Ishikawa (cell line): ENCODE measurements at regions not wholly inside any gene's neighbourhood (a gene's known extent, or its start where the extent isn't known, plus 50 kb on each side); places are given as distances from the start of the nearest gene placed in this dataset.

Source experiments
- CEBPB ChIP-seq: IDR thresholded peaks from 2 replicates; pipeline ENCODE4 v1.6.1; 2012
- CREB1 ChIP-seq: IDR thresholded peaks from 2 replicates; pipeline ENCODE4 v1.6.1; 2012; ENCODE audit warnings: low read depth
- EP300 ChIP-seq: IDR thresholded peaks from 2 replicates; pipeline ENCODE4 v1.6.1; 2012; ENCODE audit warnings: borderline replicate concordance
- FOXM1 ChIP-seq: IDR thresholded peaks from 2 replicates; pipeline ENCODE4 v1.6.1; 2012; ENCODE audit warnings: low read depth, borderline replicate concordance
- RAD21 ChIP-seq: IDR thresholded peaks from 2 replicates; pipeline ENCODE4 v1.6.1; 2012; ENCODE audit warnings: low read depth
- TAF1 ChIP-seq: IDR thresholded peaks from 2 replicates; pipeline ENCODE4 v1.6.1; 2012; ENCODE audit warnings: low read depth, mild to moderate bottlenecking
- TCF12 ChIP-seq: IDR thresholded peaks from 2 replicates; pipeline ENCODE4 v1.6.1; 2012; ENCODE audit warnings: low read depth
- TEAD4 ChIP-seq: IDR thresholded peaks from 2 replicates; pipeline ENCODE4 v1.6.1; 2012
- YY1 ChIP-seq: IDR thresholded peaks from 2 replicates; pipeline ENCODE4 v1.6.1; 2012; ENCODE audit warnings: low read depth
- ZBTB7A ChIP-seq: IDR thresholded peaks from 2 replicates; pipeline ENCODE4 v1.6.1; 2012; ENCODE audit warnings: low read depth
- TF ChIP-seq, protein P1 (sequence below): IDR thresholded peaks from 2 replicates; pipeline ENCODE4 v1.6.1; 2012
- TF ChIP-seq, protein P2 (sequence below): IDR thresholded peaks from 2 replicates; pipeline ENCODE4 v1.6.1; 2012
- TF ChIP-seq, protein P3 (sequence below): IDR thresholded peaks from 2 replicates; pipeline ENCODE4 v1.6.1; 2012; ENCODE audit warnings: low read depth, mild to moderate bottlenecking

DNA sequence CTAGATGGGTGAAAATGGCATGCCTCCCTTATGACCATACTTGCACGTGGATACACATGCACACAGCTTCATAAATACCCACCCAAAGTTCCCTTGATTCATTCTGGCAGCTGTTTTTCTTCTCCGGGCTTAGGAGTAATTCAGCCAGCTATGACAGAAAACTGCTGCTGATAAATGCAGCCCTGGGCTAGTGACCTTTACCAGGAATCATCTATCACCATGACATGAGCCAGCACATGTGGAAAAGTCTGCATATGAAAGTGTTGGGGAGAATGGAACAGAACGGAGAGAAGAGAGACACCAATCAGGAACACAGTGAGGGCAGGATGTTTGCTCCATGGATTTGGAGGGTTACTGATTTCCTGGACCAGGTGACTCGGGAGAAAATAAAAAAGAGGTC, 706.3 kb downstream of the PDCD6IP start:
- TF ChIP-seq, protein P1, sequence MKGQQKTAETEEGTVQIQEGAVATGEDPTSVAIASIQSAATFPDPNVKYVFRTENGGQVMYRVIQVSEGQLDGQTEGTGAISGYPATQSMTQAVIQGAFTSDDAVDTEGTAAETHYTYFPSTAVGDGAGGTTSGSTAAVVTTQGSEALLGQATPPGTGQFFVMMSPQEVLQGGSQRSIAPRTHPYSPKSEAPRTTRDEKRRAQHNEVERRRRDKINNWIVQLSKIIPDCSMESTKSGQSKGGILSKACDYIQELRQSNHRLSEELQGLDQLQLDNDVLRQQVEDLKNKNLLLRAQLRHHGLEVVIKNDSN = no peak
- TF ChIP-seq, protein P2, sequence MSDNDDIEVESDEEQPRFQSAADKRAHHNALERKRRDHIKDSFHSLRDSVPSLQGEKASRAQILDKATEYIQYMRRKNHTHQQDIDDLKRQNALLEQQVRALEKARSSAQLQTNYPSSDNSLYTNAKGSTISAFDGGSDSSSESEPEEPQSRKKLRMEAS = no peak
- TF ChIP-seq EP300 = no peak
- TF ChIP-seq YY1 = no peak
- TF ChIP-seq TAF1 = no peak
- TF ChIP-seq TCF12 = no peak
- TF ChIP-seq, protein P3, sequence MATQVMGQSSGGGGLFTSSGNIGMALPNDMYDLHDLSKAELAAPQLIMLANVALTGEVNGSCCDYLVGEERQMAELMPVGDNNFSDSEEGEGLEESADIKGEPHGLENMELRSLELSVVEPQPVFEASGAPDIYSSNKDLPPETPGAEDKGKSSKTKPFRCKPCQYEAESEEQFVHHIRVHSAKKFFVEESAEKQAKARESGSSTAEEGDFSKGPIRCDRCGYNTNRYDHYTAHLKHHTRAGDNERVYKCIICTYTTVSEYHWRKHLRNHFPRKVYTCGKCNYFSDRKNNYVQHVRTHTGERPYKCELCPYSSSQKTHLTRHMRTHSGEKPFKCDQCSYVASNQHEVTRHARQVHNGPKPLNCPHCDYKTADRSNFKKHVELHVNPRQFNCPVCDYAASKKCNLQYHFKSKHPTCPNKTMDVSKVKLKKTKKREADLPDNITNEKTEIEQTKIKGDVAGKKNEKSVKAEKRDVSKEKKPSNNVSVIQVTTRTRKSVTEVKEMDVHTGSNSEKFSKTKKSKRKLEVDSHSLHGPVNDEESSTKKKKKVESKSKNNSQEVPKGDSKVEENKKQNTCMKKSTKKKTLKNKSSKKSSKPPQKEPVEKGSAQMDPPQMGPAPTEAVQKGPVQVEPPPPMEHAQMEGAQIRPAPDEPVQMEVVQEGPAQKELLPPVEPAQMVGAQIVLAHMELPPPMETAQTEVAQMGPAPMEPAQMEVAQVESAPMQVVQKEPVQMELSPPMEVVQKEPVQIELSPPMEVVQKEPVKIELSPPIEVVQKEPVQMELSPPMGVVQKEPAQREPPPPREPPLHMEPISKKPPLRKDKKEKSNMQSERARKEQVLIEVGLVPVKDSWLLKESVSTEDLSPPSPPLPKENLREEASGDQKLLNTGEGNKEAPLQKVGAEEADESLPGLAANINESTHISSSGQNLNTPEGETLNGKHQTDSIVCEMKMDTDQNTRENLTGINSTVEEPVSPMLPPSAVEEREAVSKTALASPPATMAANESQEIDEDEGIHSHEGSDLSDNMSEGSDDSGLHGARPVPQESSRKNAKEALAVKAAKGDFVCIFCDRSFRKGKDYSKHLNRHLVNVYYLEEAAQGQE = no peak
- no peak for TF ChIP-seq CEBPB
- no peak for TF ChIP-seq RAD21
- TF ChIP-seq TEAD4 = no peak
- no peak for TF ChIP-seq FOXM1
- no peak for TF ChIP-seq CREB1
- TF ChIP-seq ZBTB7A = no peak
